GM18868 (cell line): ENCODE measurements at regions not wholly inside any gene's neighbourhood (a gene's known extent, or its start where the extent isn't known, plus 50 kb on each side); places are given as distances from the start of the nearest gene placed in this dataset.
"Not testable (repeated sequence)": the region's sequence is repeated elsewhere in the genome, so short reads cannot be mapped to it uniquely, and the experiment has no call there.

ENCODE experiments used
- ATAC-seq: cut with Tn5 transposase; IDR thresholded peaks from one replicate; pipeline ENCODE4 v1.9.1; 2021; ENCODE audit warnings: mild to moderate bottlenecking, moderate library complexity; ENCODE audit not compliant: unreplicated experiment

- ATAC-seq, result no peak
Measured at GRCh38 chr4:148692242-148692641, 250.0 kb upstream of the NR3C2 start.

- ATAC-seq, result no peak
Measured at GRCh38 chr4:148686449-148686848, 244.2 kb upstream of the NR3C2 start.

- ATAC-seq, result no peak
Measured at GRCh38 chr4:148684638-148685037, 242.4 kb upstream of the NR3C2 start.

- no peak for ATAC-seq
Measured at GRCh38 chr4:148680884-148681283, 238.7 kb upstream of the NR3C2 start.

- ATAC-seq, result no peak
Measured at GRCh38 chr4:148676344-148676743, 234.1 kb upstream of the NR3C2 start.

- no peak for ATAC-seq
Measured at GRCh38 chr4:148674876-148675275, 232.7 kb upstream of the NR3C2 start.

- ATAC-seq, result no peak
Measured at GRCh38 chr4:148664636-148665035, 222.4 kb upstream of the NR3C2 start.

GRCh38 chr4:148654131-148654530 lies 211.9 kb upstream of the NR3C2 start:
- ATAC-seq, result no peak

GRCh38 chr4:148653681-148654080 lies 211.5 kb upstream of the NR3C2 start:
- ATAC-seq, result no peak

- no peak for ATAC-seq
Measured at GRCh38 chr4:148651991-148652390, 209.8 kb upstream of the NR3C2 start.

GRCh38 chr4:148649652-148650331 lies 207.6 kb upstream of the NR3C2 start:
- no peak for ATAC-seq

GRCh38 chr4:148643851-148644250 lies 201.6 kb upstream of the NR3C2 start:
- ATAC-seq, result no peak

GRCh38 chr4:148642907-148643306 lies 200.7 kb upstream of the NR3C2 start:
- ATAC-seq, result no peak

- not testable (repeated sequence) for ATAC-seq
Measured at GRCh38 chr4:148638079-148638478, 195.9 kb upstream of the NR3C2 start.

GRCh38 chr4:148637453-148637852 lies 195.2 kb upstream of the NR3C2 start:
- ATAC-seq, result not testable (repeated sequence)

GRCh38 chr4:148634476-148634875 lies 192.3 kb upstream of the NR3C2 start:
- ATAC-seq, result no peak

- ATAC-seq, result no peak
Measured at GRCh38 chr4:148633720-148634119, 191.5 kb upstream of the NR3C2 start.

GRCh38 chr4:148632476-148632875 lies 190.3 kb upstream of the NR3C2 start:
- no peak for ATAC-seq

GRCh38 chr4:148630051-148630450 lies 187.8 kb upstream of the NR3C2 start:
- no peak for ATAC-seq

GRCh38 chr4:148618856-148619255 lies 176.6 kb upstream of the NR3C2 start:
- no peak for ATAC-seq

- ATAC-seq, result no peak
Measured at GRCh38 chr4:148608968-148609367, 166.8 kb upstream of the NR3C2 start.

- not testable (repeated sequence) for ATAC-seq
Measured at GRCh38 chr4:148598418-148599207, 156.4 kb upstream of the NR3C2 start.
